ENCODE measurements at regions not wholly inside any gene's neighbourhood (a gene's known extent, or its start where the extent isn't known, plus 50 kb on each side); places are given as distances from the start of the nearest gene placed in this dataset.

- TF ChIP-seq ZNF138 (tag by site-specific recombination; IDR thresholded peaks at IDR 0.05; ENCODE audit: borderline replicate concordance) (no peak), ZNF16 (tag by site-specific recombination; IDR thresholded peaks at IDR 0.05; ENCODE audit: low read depth) (no peak), ZNF175 (tag by site-specific recombination; IDR thresholded peaks at IDR 0.05) (no peak), KLF16 (tag by site-specific recombination; IDR thresholded peaks at IDR 0.05) (no peak), ZNF555 (tag by site-specific recombination; conservative IDR thresholded peaks at IDR 0.05) (no peak), ZSCAN16 (tag by site-specific recombination; IDR thresholded peaks at IDR 0.05) (no peak), ZNF488 (tag by site-specific recombination; IDR thresholded peaks at IDR 0.05) (no peak), ZBTB7A (tag by site-specific recombination; IDR thresholded peaks at IDR 0.05; ENCODE audit: low read depth) (no peak)
- TF ChIP-seq, protein P1, sequence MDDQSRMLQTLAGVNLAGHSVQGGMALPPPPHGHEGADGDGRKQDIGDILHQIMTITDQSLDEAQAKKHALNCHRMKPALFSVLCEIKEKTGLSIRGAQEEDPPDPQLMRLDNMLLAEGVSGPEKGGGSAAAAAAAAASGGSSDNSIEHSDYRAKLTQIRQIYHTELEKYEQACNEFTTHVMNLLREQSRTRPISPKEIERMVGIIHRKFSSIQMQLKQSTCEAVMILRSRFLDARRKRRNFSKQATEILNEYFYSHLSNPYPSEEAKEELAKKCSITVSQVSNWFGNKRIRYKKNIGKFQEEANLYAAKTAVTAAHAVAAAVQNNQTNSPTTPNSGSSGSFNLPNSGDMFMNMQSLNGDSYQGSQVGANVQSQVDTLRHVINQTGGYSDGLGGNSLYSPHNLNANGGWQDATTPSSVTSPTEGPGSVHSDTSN (CRISPR knock-in tag; IDR thresholded peaks at IDR 0.05): no peak
Measured at GRCh38 chr1:163426505-163427251, 104.9 kb downstream of the NUF2 start (continued).

DNA sequence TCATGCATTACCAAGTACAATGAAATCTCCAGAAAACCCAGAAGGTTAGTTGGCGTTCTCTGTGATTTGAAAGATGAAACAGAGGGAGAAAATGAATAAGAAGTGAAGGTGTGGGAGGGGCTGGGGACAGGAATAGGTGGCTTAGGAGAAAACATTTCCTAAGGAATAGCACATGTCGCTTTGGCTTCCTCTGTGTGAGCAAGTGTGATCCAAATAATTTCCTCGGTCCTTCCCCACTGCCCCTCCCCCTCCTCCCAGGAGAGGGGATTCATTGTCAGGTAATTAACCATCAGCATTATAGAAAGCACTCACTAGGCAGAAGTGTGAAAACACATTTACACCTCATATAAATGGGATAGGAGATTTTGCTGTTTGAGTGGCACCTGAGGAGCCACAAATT, 105.5 kb downstream of the NUF2 start:
- H3K4me3 ChIP-seq (ENCODE audit: low read depth, low read length): no peak overlapping the region
- no peaks in the 10 kb centered on the region for H3K9me3 ChIP-seq (ENCODE audit: control insufficient read depth, insufficient read depth, low read depth, low read length)
- H3K36me3 ChIP-seq (ENCODE audit: control insufficient read depth in 2 of 2, insufficient read depth in 1 of 2, low read length in 2 of 2): no peaks in the 10 kb centered on the region
- TF ChIP-seq TRIM28 (IDR thresholded peaks at IDR 0.05; ENCODE audit: borderline replicate concordance, low read length) (no peak), ZNF202 (tag by site-specific recombination; IDR thresholded peaks at IDR 0.05; ENCODE audit: borderline replicate concordance) (no peak), ZNF394 (tag by site-specific recombination; IDR thresholded peaks at IDR 0.05; ENCODE audit: borderline replicate concordance) (no peak), ZNF610 (tag by site-specific recombination; IDR thresholded peaks at IDR 0.05; ENCODE audit: borderline replicate concordance) (no peak), ZNF843 (tag by site-specific recombination; IDR thresholded peaks at IDR 0.05) (no peak), ZNF146 (tag by site-specific recombination; IDR thresholded peaks at IDR 0.05) (no peak), ZNF664 (tag by site-specific recombination; IDR thresholded peaks at IDR 0.05) (no peak), ZNF792 (tag by site-specific recombination; IDR thresholded peaks at IDR 0.05) (no peak), ZNF280C (tag by site-specific recombination; IDR thresholded peaks at IDR 0.05) (no peak), ZNF266 (tag by site-specific recombination; IDR thresholded peaks at IDR 0.05; ENCODE audit: low read depth) (no peak), ZNF510 (tag by site-specific recombination; IDR thresholded peaks at IDR 0.05; ENCODE audit: insufficient replicate concordance) (no peak)
- TF ChIP-seq, protein P2, sequence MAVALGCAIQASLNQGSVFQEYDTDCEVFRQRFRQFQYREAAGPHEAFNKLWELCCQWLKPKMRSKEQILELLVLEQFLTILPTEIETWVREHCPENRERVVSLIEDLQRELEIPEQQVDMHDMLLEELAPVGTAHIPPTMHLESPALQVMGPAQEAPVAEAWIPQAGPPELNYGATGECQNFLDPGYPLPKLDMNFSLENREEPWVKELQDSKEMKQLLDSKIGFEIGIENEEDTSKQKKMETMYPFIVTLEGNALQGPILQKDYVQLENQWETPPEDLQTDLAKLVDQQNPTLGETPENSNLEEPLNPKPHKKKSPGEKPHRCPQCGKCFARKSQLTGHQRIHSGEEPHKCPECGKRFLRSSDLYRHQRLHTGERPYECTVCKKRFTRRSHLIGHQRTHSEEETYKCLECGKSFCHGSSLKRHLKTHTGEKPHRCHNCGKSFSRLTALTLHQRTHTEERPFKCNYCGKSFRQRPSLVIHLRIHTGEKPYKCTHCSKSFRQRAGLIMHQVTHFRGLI (tag by site-specific recombination; IDR thresholded peaks at IDR 0.05): no peak
- TF ChIP-seq, protein P3, sequence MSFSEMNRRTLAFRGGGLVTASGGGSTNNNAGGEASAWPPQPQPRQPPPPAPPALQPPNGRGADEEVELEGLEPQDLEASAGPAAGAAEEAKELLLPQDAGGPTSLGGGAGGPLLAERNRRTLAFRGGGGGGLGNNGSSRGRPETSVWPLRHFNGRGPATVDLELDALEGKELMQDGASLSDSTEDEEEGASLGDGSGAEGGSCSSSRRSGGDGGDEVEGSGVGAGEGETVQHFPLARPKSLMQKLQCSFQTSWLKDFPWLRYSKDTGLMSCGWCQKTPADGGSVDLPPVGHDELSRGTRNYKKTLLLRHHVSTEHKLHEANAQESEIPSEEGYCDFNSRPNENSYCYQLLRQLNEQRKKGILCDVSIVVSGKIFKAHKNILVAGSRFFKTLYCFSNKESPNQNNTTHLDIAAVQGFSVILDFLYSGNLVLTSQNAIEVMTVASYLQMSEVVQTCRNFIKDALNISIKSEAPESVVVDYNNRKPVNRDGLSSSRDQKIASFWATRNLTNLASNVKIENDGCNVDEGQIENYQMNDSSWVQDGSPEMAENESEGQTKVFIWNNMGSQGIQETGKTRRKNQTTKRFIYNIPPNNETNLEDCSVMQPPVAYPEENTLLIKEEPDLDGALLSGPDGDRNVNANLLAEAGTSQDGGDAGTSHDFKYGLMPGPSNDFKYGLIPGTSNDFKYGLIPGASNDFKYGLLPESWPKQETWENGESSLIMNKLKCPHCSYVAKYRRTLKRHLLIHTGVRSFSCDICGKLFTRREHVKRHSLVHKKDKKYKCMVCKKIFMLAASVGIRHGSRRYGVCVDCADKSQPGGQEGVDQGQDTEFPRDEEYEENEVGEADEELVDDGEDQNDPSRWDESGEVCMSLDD (tag by site-specific recombination; IDR thresholded peaks at IDR 0.05): no peak
- TF ChIP-seq, protein P4, sequence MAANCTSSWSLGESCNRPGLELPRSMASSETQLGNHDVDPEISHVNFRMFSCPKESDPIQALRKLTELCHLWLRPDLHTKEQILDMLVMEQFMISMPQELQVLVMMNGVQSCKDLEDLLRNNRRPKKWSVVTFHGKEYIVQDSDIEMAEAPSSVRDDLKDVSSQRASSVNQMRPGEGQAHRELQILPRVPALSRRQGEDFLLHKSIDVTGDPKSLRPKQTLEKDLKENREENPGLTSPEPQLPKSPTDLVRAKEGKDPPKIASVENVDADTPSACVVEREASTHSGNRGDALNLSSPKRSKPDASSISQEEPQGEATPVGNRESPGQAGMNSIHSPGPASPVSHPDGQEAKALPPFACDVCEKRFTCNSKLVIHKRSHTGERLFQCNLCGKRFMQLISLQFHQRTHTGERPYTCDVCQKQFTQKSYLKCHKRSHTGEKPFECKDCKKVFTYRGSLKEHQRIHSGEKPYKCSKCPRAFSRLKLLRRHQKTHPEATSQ (tag by site-specific recombination; IDR thresholded peaks at IDR 0.05): no peak
- TF ChIP-seq, protein P5, sequence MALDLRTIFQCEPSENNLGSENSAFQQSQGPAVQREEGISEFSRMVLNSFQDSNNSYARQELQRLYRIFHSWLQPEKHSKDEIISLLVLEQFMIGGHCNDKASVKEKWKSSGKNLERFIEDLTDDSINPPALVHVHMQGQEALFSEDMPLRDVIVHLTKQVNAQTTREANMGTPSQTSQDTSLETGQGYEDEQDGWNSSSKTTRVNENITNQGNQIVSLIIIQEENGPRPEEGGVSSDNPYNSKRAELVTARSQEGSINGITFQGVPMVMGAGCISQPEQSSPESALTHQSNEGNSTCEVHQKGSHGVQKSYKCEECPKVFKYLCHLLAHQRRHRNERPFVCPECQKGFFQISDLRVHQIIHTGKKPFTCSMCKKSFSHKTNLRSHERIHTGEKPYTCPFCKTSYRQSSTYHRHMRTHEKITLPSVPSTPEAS (tag by site-specific recombination; IDR thresholded peaks at IDR 0.05): no peak
- POLR2A ChIA-PET: no interaction called here
- H3K4me1 ChIP-seq (ENCODE audit: control insufficient read depth, insufficient read depth, low read length): no peaks in the 10 kb centered on the region
- CTCF ChIA-PET: no interaction called here
- H3K27ac ChIP-seq (ENCODE audit: extremely low read depth, low read depth, low read length): no peak overlapping the region

Data from HEK293 (cell line).